ENCODE measurements at regions not wholly inside any gene's neighbourhood (a gene's known extent, or its start where the extent isn't known, plus 50 kb on each side); places are given as distances from the start of the nearest gene placed in this dataset.
A peak's percentile ranks its signal among the peaks of the same experiment; 100 is the strongest.
"Not testable (repeated sequence)": the region's sequence is repeated elsewhere in the genome, so short reads cannot be mapped to it uniquely, and the experiment has no call there.

DNA sequence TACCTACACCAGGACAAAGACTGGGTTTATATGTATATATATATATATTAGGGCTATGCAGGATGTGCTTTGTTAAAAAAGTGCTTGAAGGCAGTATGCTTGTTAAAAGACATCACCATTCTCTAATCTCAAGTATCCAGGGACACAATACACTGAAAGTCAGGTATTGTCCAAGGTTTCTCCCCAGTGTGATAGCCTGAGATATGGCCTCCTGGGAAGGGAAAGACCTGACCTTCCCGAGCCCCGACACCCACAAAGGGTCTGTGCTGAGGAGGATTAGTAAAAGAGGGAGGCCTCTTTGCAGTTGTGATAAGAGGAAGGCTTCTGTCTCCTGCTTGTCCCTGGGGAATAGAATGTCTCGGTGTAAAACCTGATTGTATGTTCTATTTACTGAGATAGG lies 156.9 kb downstream of the GPX5 start:
- TF ChIP-seq, protein P1, sequence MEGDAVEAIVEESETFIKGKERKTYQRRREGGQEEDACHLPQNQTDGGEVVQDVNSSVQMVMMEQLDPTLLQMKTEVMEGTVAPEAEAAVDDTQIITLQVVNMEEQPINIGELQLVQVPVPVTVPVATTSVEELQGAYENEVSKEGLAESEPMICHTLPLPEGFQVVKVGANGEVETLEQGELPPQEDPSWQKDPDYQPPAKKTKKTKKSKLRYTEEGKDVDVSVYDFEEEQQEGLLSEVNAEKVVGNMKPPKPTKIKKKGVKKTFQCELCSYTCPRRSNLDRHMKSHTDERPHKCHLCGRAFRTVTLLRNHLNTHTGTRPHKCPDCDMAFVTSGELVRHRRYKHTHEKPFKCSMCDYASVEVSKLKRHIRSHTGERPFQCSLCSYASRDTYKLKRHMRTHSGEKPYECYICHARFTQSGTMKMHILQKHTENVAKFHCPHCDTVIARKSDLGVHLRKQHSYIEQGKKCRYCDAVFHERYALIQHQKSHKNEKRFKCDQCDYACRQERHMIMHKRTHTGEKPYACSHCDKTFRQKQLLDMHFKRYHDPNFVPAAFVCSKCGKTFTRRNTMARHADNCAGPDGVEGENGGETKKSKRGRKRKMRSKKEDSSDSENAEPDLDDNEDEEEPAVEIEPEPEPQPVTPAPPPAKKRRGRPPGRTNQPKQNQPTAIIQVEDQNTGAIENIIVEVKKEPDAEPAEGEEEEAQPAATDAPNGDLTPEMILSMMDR (IDR thresholded peaks at IDR 0.05; ENCODE audit: unreplicated experiment) = no peak
- Mint-ChIP-seq H3K4me3 (ENCODE audit: unreplicated experiment) (no peak overlapping the region), H3K27ac (ENCODE audit: unreplicated experiment) (peak overlapping the region; percentile 67), H3K27me3 (ENCODE audit: unreplicated experiment) (no peaks in the 10 kb centered on the region), H3K36me3 (ENCODE audit: low read depth, unreplicated experiment) (no peaks in the 10 kb centered on the region), H3K9me3 (ENCODE audit: unreplicated experiment) (no peaks in the 10 kb centered on the region), H3K4me1 (ENCODE audit: unreplicated experiment) (peaks cover 44% of the 10 kb centered on the region)
- no peak for DNase-seq (ENCODE audit: low spot score)

DNA sequence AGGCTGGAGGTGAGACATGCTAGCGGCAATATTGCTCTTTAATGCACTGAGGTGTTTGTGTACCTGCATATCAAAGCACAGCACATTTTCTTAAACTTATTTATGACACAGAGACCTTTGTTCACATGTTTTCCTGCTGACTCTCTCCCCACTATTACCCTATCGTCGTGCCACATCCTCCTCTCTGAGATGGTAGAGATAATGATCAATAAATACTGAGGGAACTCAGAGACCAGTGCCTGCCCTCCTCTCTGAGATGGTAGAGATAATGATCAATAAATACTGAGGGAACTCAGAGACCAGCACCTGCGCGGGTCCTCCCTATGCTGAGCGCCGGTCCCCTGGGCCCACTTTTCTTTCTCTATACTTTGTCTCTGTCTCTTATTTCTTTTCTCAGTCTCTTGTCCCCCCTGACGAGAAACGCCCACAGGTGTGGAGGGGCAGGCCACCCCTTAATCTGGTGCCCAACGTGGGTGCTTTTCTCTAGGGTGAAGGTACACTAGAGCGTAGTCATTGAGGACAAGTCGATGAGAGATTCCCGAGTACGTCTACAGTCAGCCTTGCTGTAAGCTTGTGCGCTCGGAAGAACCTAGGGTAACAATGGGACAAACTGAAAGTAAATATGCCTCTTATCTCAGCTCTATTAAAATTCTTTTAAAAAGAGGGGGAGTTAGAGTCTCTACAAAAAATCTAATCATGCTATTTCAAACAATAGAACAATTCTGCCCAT lies 157.4 kb downstream of the GPX5 start:
- H3K4me1 Mint-ChIP-seq (ENCODE audit: unreplicated experiment) = peaks cover 50% of the 10 kb centered on the region
- not testable (repeated sequence) for H3K27me3 Mint-ChIP-seq (ENCODE audit: unreplicated experiment); H3K4me3 Mint-ChIP-seq (ENCODE audit: unreplicated experiment); H3K9me3 Mint-ChIP-seq (ENCODE audit: unreplicated experiment); H3K36me3 Mint-ChIP-seq (ENCODE audit: low read depth, unreplicated experiment); DNase-seq (ENCODE audit: low spot score)
- peak overlapping the region; percentile 67 for H3K27ac Mint-ChIP-seq (ENCODE audit: unreplicated experiment)

DNA sequence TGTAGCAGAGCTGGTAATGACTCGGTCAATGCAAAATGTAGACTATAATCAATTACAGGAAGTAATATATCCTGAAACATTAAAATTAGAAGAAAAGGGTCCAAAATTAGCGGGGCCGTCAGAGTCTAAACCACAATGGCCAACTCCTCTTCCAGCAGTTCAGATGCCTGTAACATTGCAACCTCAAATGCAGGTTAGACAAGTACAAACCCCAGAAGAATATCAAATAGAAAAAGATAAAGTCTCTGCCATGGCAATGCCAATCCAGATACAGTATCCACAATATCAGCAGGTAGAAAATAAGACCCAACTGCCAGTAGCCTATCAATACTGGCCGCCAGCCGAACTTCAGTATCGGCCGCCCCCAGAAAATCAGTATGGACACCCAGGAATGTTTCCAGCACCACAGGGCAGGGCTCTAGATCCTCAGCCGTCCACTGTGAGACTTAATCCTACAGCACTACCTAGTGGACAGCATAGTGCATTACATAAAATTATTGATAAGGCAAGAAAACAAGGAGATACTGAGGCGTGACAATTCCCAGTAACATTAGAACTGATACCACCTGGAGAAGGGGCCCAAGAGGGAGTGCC lies 158.4 kb downstream of the GPX5 start:
- H3K27me3 Mint-ChIP-seq (ENCODE audit: unreplicated experiment) = no peaks in the 10 kb centered on the region
- no peaks in the 10 kb centered on the region for H3K36me3 Mint-ChIP-seq (ENCODE audit: low read depth, unreplicated experiment)
- H3K4me3 Mint-ChIP-seq (ENCODE audit: unreplicated experiment) = no peak overlapping the region
- TF ChIP-seq, protein P1 (IDR thresholded peaks at IDR 0.05; ENCODE audit: unreplicated experiment) = peak; percentile 87
- peak; percentile 18 for DNase-seq (ENCODE audit: low spot score)
- no peaks in the 10 kb centered on the region for H3K9me3 Mint-ChIP-seq (ENCODE audit: unreplicated experiment)
- H3K4me1 Mint-ChIP-seq (ENCODE audit: unreplicated experiment) = peaks cover 53% of the 10 kb centered on the region
- no peak overlapping the region for H3K27ac Mint-ChIP-seq (ENCODE audit: unreplicated experiment)

DNA sequence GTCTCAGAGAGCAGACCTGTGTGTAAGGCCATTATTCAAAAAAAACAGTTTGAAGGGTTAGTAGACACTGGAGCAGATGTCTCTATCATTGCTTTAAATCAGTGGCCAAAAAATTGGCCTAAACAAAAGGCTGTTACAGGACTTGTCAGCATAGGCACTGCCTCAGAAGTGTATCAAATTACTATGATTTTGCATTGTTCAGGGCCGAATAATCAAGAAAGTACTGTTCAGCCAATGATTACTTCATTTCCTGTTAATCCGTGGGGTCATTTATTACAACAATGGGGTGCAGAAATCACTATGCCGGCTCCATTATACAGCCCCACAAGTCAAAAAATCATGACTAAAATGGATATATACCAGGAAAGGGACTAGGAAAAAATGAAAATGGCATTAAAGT lies 160.3 kb downstream of the GPX5 start:
- not testable (repeated sequence) for H3K9me3 Mint-ChIP-seq (ENCODE audit: unreplicated experiment); H3K4me3 Mint-ChIP-seq (ENCODE audit: unreplicated experiment); DNase-seq (ENCODE audit: low spot score)

DNA sequence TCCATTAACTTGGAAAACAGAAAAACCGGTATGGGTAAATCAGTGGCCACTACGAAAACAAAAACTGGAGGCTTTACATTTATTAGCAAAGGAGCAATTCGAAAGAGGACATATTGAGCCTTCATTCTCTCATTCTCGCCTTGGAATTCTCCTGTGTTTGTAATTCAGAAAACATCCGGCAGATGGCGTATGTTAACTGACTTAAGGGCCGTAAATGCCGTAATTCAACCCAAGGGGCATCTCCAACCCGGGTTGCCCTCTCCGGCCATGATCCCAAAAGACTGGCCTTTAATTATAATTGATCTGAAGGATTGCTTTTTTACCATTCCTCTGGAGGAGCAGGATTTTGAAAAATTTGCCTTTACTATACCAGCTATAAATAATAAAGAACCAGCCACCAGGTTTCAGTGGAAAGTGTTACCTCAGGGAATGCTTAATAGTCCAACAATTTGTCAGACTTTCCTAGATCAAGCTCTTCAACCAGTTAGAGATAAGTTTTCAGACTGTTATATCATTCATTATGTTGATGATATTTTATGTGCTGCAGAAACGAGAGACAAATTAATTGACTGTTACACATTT lies 160.9 kb downstream of the GPX5 start:
- H3K36me3 Mint-ChIP-seq (ENCODE audit: low read depth, unreplicated experiment); H3K27ac Mint-ChIP-seq (ENCODE audit: unreplicated experiment); H3K9me3 Mint-ChIP-seq (ENCODE audit: unreplicated experiment); H3K4me3 Mint-ChIP-seq (ENCODE audit: unreplicated experiment); H3K27me3 Mint-ChIP-seq (ENCODE audit: unreplicated experiment): not testable (repeated sequence)
- TF ChIP-seq, protein P1 (IDR thresholded peaks at IDR 0.05; ENCODE audit: unreplicated experiment) = peak; percentile 94
- peaks cover 64% of the 10 kb centered on the region for H3K4me1 Mint-ChIP-seq (ENCODE audit: unreplicated experiment)
- peak; percentile 76 for DNase-seq (ENCODE audit: low spot score)

More for the DNA sequence above, 160.3 kb downstream of the GPX5 start:
- not testable (repeated sequence) for H3K27me3 Mint-ChIP-seq (ENCODE audit: unreplicated experiment); H3K27ac Mint-ChIP-seq (ENCODE audit: unreplicated experiment); H3K36me3 Mint-ChIP-seq (ENCODE audit: low read depth, unreplicated experiment)
- peaks cover 64% of the 10 kb centered on the region for H3K4me1 Mint-ChIP-seq (ENCODE audit: unreplicated experiment)

DNA sequence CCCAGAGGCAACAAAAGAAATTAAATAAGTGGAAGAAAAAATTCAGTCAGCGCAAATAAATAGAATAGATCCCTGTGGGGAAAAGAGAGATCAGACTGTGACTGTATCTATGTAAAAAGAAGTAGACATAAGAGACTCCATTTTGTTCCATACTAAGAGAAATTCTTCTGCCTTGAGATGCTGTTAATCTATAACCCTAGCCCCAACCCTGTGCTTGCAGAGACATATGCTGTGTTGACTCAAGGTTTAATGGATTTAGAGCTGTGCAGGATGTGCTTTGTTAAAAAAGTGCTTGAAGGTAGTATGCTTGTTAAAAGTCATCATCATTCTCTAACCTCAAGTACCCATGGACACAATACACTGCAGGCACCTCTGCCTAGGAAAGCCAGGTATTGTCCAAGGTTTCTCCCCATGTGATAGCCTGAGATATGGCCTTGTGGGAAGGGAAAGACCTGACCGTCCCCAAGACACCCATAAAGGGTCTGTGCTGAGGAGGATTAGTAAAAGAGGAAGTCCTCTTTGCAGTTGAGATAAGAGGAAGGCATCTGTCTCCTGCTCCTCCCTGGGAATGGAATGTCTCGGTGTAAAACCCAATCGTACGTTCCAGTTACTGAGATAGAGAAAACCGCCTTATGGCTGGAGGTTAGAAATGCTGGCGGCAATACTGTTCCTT lies 161.8 kb downstream of the GPX5 start:
- H3K27ac Mint-ChIP-seq (ENCODE audit: unreplicated experiment) = peak overlapping the region; percentile 25

DNA sequence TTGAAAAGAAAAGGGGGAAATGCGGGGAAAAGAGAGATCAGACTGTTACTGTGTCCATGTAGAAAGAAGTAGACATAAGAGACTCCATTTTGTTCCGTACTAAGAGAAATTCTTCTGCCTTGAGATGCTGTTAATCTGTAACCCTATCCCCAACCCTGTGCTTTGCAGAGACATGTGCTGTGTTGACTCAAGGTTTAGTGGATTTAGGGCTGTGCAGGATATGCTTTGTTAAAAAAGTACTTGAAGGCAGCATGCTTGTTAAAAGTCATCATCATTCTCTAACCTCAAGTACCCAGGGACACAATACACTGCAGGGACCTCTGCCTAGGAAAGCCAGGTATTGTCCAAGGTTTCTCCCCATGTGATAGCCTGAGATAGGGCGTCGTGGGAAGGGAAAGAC lies 166.3 kb downstream of the GPX5 start:
- H3K4me3 Mint-ChIP-seq (ENCODE audit: unreplicated experiment); H3K9me3 Mint-ChIP-seq (ENCODE audit: unreplicated experiment); DNase-seq (ENCODE audit: low spot score); H3K27ac Mint-ChIP-seq (ENCODE audit: unreplicated experiment); H3K36me3 Mint-ChIP-seq (ENCODE audit: low read depth, unreplicated experiment): not testable (repeated sequence)
- Mint-ChIP-seq H3K27me3 (ENCODE audit: unreplicated experiment) (peaks cover 28% of the 10 kb centered on the region), H3K4me1 (ENCODE audit: unreplicated experiment) (peaks cover 67% of the 10 kb centered on the region)

More for the DNA sequence above, 161.8 kb downstream of the GPX5 start:
- H3K27me3 Mint-ChIP-seq (ENCODE audit: unreplicated experiment); H3K4me3 Mint-ChIP-seq (ENCODE audit: unreplicated experiment); H3K36me3 Mint-ChIP-seq (ENCODE audit: low read depth, unreplicated experiment); DNase-seq (ENCODE audit: low spot score); H3K9me3 Mint-ChIP-seq (ENCODE audit: unreplicated experiment): not testable (repeated sequence)
- peaks cover 59% of the 10 kb centered on the region for H3K4me1 Mint-ChIP-seq (ENCODE audit: unreplicated experiment)

Measured in endothelial cell (in vitro differentiated cells).